Astrocyte (in vitro differentiated cells and primary cell): ENCODE measurements at regions not wholly inside any gene's neighbourhood (a gene's known extent, or its start where the extent isn't known, plus 50 kb on each side); places are given as distances from the start of the nearest gene placed in this dataset.

ENCODE experiments used
- EZH2 ChIP-seq: IDR thresholded peaks from 2 replicates; pipeline ENCODE4 v1.6.1; 2012; ENCODE audit warnings: mild to moderate bottlenecking, low read length, inconsistent platforms; ENCODE audit not compliant: insufficient read depth
- TF ChIP-seq, protein P1 (sequence below): IDR thresholded peaks from 2 replicates; pipeline ENCODE4 v1.5.1; 2011; ENCODE audit warnings: low read depth, mild to moderate bottlenecking, inconsistent platforms, low read length, moderate library complexity; ENCODE audit not compliant: insufficient read depth

GRCh38 chr13:74555651-74556420, 421.6 kb upstream of the KLF12 start:
- TF ChIP-seq, protein P1, sequence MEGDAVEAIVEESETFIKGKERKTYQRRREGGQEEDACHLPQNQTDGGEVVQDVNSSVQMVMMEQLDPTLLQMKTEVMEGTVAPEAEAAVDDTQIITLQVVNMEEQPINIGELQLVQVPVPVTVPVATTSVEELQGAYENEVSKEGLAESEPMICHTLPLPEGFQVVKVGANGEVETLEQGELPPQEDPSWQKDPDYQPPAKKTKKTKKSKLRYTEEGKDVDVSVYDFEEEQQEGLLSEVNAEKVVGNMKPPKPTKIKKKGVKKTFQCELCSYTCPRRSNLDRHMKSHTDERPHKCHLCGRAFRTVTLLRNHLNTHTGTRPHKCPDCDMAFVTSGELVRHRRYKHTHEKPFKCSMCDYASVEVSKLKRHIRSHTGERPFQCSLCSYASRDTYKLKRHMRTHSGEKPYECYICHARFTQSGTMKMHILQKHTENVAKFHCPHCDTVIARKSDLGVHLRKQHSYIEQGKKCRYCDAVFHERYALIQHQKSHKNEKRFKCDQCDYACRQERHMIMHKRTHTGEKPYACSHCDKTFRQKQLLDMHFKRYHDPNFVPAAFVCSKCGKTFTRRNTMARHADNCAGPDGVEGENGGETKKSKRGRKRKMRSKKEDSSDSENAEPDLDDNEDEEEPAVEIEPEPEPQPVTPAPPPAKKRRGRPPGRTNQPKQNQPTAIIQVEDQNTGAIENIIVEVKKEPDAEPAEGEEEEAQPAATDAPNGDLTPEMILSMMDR: no peak
- no peak for TF ChIP-seq EZH2
